GM20000 (cell line): ENCODE measurements at regions not wholly inside any gene's neighbourhood (a gene's known extent, or its start where the extent isn't known, plus 50 kb on each side); places are given as distances from the start of the nearest gene placed in this dataset.

ENCODE experiments used
- DNase-seq: peaks from one replicate; pipeline ENCODE4 v3.0.0; 2012; ENCODE audit warnings: low spot score
- CTCF ChIP-seq: IDR thresholded peaks from 2 replicates; pipeline ENCODE4 v1.5.1; 2012; ENCODE audit warnings: mild to moderate bottlenecking, control low read depth; ENCODE audit errors: extremely low read depth, missing control alignments

GRCh38 chr6:16049168-16049567 is 79.7 kb upstream of the MYLIP start:
- TF ChIP-seq CTCF = no peak
- DNase-seq = no peak

DNA sequence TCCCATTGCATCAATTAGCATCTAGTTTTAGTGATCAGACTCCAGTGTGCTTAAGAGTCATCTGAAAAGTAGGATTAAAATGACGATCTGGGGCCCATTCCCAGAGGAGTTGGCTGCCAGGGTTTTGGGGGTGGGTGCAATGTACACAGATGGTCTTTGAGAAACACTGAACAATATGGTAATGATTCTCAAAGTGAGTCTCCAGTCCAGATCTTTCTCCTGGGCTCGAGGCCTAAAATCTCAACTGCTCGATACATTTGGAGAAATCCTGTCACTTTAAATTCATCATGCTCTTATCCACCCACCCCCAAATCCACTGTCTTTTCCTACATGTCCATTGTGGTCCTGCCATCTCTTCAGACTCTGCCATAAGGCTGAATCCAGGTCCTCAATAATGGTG is 80.7 kb upstream of the MYLIP start:
- no peak for DNase-seq
- no peak for TF ChIP-seq CTCF

DNA sequence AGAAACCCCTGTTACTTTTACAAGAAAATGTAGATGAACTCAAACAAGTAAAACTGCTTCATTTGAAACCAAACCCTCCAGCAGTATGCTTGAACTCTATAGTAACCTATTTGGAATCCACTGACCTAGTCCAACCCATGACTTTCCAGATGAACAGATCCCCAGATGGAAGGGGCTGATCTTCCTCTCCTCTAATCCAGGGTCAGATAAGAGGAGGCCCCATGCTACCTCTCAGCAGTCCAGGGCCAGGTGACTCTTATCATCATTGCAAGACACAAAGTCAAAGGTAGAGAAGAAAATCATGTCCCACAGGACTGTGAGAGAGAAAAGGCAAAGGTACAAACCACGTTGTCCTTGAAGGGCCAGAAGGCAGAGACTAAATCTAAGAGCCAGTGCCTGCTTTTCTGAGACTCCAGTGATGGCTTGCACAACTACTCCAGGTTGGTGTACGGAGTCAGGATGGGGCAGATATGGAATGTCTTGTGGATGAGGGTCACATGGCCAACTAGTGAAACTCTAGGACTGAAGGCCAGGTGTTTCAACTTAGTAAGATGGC is 81.4 kb upstream of the MYLIP start:
- no peak for DNase-seq
- no peak for TF ChIP-seq CTCF

DNA sequence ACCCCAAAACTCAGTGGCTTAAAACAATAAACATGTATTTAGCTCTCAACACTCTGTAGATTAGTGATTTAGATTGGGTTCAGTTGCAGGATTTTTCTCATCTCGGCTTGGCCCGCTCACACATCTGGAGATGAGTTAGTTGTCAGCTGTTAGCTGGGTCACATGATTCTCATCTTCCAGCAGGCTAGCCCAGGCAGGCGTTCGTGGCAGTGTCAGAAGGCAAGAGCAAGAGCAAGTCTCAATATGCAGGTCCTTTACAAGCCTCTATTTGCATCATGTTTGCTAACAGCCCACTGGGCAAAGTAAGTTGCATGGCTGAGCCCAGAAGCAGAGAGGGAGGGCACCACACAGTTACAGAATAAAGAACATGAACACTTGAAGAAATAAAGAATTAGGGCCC is 83.6 kb upstream of the MYLIP start:
- DNase-seq = no peak
- no peak for TF ChIP-seq CTCF

DNA sequence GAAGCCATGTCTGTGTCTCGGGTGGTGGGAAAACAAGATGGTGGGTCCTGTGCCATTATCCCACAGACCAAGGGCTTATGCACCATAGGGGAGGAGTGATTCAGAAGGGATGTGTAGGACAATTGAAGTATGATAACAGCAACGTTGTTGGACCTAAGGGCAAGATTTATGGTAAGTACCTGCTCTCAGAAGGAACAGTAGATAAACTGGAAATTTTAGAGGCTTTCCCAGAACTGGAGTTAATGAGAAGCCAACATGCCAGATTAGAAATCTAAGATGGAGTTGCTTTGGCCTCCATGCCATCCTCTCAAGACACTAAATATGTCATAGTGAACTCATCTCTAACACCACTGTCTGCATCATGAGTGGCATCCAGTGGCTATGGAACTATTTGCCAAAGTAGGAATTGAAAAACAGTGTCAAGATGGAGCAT is 84.7 kb upstream of the MYLIP start:
- TF ChIP-seq CTCF = no peak
- no peak for DNase-seq

DNA sequence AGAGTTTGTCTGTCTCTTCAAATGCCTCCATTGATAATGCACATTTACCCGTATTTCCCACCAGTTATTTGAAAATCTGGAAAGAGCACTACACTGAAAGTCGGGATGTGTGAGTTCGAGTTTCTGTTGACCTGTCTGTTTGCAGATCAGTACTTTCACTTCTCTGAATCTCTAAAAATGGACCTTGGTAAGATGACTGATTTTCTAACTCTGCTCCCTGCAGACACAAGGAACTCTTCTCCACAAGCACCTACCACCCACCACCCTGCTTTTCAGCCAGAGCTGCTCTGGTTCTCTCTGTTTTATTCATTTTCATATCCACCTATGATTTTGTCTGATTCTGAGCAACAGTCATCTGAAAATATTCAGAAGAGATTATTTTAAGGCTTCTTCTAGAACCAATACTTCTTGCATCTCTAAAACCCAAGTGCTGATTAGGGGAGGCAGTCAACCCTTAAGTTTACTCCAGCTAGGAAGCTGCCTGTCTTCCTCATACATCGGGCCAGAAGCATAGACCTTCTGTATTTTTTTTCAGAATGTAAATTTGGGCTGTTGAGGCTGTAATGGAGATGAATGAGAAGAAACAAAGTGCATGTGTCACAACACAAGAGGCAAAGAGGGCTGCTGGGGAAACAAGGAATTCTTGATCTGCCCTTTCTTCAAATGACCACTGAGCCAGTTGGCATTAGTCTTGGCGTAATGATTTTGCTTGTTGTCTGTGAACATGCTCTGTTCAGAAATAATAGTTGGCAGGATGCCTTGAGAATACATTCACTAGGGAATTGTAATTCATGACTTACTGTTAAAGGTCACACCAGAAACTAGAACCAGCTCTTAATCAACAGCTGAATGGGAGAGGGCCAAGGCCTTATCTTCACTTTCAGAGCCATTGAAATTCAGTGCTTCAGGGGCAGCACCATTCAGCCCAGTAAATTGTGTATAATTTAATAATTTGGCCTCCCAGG is 85.4 kb upstream of the MYLIP start:
- DNase-seq = peak; percentile 54
- TF ChIP-seq CTCF = no peak

GRCh38 chr6:16042751-16043150 is 86.1 kb upstream of the MYLIP start:
- no peak for DNase-seq
- no peak for TF ChIP-seq CTCF
